CD4-positive, alpha-beta T cell (primary cell): ENCODE measurements at regions not wholly inside any gene's neighbourhood (a gene's known extent, or its start where the extent isn't known, plus 50 kb on each side); places are given as distances from the start of the nearest gene placed in this dataset.

Experiments
- ATAC-seq: fragments of 200-7000 bp; cut with Tn5 transposase; one replicate; pipeline ENCODE4 v1.10.0; 2022; ENCODE audit warnings: mild to moderate bottlenecking; ENCODE audit not compliant: poor library complexity
- CTCF ChIA-PET: fragments of 350-600 bp; sonication (Branson Sonifier 250); formaldehyde crosslinking; loops from one replicate; lab custom pipeline; 2021; ENCODE audit warnings: antibody characterized with exemption, inconsistent platforms; lab: Charles Lee
- POLR2A ChIA-PET: fragments of 350-600 bp; sonication (Branson Sonifier 250); formaldehyde crosslinking; loops from one replicate; lab custom pipeline; 2021; ENCODE audit warnings: antibody characterized with exemption, inconsistent platforms; lab: Charles Lee
- DNase-seq, 14 experiments: peaks; one replicate each; pipeline ENCODE4 v3.0.0-alpha.2; 2013 to 2020; ENCODE audit warnings: mixed read lengths in 2 of 14
- H3K27ac ChIP-seq, 2 donors: one replicate each; pipeline versions ENCODE4 v1.5.1 to v1.7.0; 2013; ENCODE audit warnings: low read length in 2 of 2, low read depth in 1 of 2, mild to moderate bottlenecking in 1 of 2
- H3K27me3 ChIP-seq, 2 experiments: 1 replicate in 1 of 2; 2 replicates in 1 of 2; pipeline versions ENCODE4 v1.6.1 to v1.7.0; 2013; ENCODE audit warnings: low read length in 2 of 2, control low read depth in 1 of 2, mild to moderate bottlenecking in 1 of 2, moderate library complexity in 1 of 2; ENCODE audit not compliant: insufficient read depth in 2 of 2, control insufficient read depth in 1 of 2
- H3K36me3 ChIP-seq: one replicate; pipeline ENCODE4 v1.6.1; 2013; ENCODE audit warnings: low read length, control low read depth; ENCODE audit not compliant: insufficient read depth
- H3K4me1 ChIP-seq: one replicate; pipeline ENCODE4 v1.6.1; 2013; ENCODE audit warnings: low read length, control low read depth; ENCODE audit not compliant: insufficient read depth
- H3K4me3 ChIP-seq: one replicate; pipeline ENCODE4 v1.5.1; 2013; ENCODE audit warnings: mild to moderate bottlenecking, low read length, moderate library complexity
- H3K9me3 ChIP-seq, 2 experiments: 1 replicate in 1 of 2; 2 replicates in 1 of 2; pipeline versions ENCODE4 v1.6.1 to v1.7.0; 2013; ENCODE audit warnings: low read length in 2 of 2, mild to moderate bottlenecking in 2 of 2, control low read depth in 1 of 2, moderate library complexity in 1 of 2; ENCODE audit not compliant: control insufficient read depth in 1 of 2, insufficient read depth in 1 of 2
- H3K27ac Mint-ChIP-seq: one replicate; pipeline ENCODE4 v1.8.0; 2020; ENCODE audit warnings: mixed read lengths
- H3K27me3 Mint-ChIP-seq: one replicate; pipeline ENCODE4 v1.8.0; 2021; ENCODE audit warnings: mixed read lengths
- H3K36me3 Mint-ChIP-seq: one replicate; pipeline ENCODE4 v1.8.0; 2021; ENCODE audit warnings: low read depth, mixed read lengths
- H3K4me1 Mint-ChIP-seq: one replicate; pipeline ENCODE4 v1.8.0; 2021; ENCODE audit warnings: low read depth, mixed read lengths
- H3K4me3 Mint-ChIP-seq: one replicate; pipeline ENCODE4 v1.8.0; 2020; ENCODE audit warnings: mild to moderate bottlenecking, mixed read lengths
- H3K9me3 Mint-ChIP-seq: one replicate; pipeline ENCODE4 v1.8.0; 2020; ENCODE audit warnings: mixed read lengths
- CTCF ChIP-seq: fragments of 200-600 bp; IDR thresholded peaks from one replicate; pipeline ENCODE4 v1.8.0; 2022; ENCODE audit warnings: antibody characterized with exemption, mild to moderate bottlenecking
- intact Hi-C, 2 experiments: fragments of 100-400 bp; cut with DNase I in 1 of 2; cut with micrococcal nuclease in 1 of 2; formaldehyde crosslinking; loops; one replicate each; pipeline versions ENCODE4 v1.15.1 to v1.9.0; 2023 to 2025; cut with DNase I, micrococcal nuclease

GRCh38 chr18:34550902-34551301 is 159.2 kb upstream of the DTNA start:
- H3K27me3 Mint-ChIP-seq = no peaks in the 10 kb centered on the region
- intact Hi-C loops = no loop called here
- POLR2A ChIA-PET = no interaction called here

GRCh38 chr18:34551824-34552223 is 158.3 kb upstream of the DTNA start:
- no peaks in the 10 kb centered on the region for H3K9me3 ChIP-seq
- ChIA-PET POLR2A (no interaction called here), CTCF (no interaction called here)
- H3K36me3 Mint-ChIP-seq = no peaks in the 10 kb centered on the region
- no peaks in the 10 kb centered on the region for H3K27me3 ChIP-seq
- H3K27me3 Mint-ChIP-seq = no peaks in the 10 kb centered on the region
- H3K4me3 ChIP-seq = no peak overlapping the region
- no peak overlapping the region for H3K4me3 Mint-ChIP-seq
- no peaks in the 10 kb centered on the region for H3K4me1 ChIP-seq
- H3K36me3 ChIP-seq = no peaks in the 10 kb centered on the region
- no peak overlapping the region for H3K27ac Mint-ChIP-seq
- H3K9me3 Mint-ChIP-seq = no peaks in the 10 kb centered on the region
- H3K27ac ChIP-seq = no peak overlapping the region
- no peaks in the 10 kb centered on the region for H3K4me1 Mint-ChIP-seq
- intact Hi-C loops = no loop called here
- DNase-seq (no peak), ATAC-seq (no peak)
- TF ChIP-seq CTCF = no peak

More at GRCh38 chr18:34550902-34551301, 159.2 kb upstream of the DTNA start:
- Histone ChIP-seq H3K27me3 (no peaks in the 10 kb centered on the region), H3K4me3 (no peak overlapping the region), H3K4me1 (no peaks in the 10 kb centered on the region), H3K9me3 (no peaks in the 10 kb centered on the region), H3K27ac (no peak overlapping the region), H3K36me3 (no peaks in the 10 kb centered on the region)
- no peaks in the 10 kb centered on the region for H3K9me3 Mint-ChIP-seq
- no peaks in the 10 kb centered on the region for H3K4me1 Mint-ChIP-seq
- no peak overlapping the region for H3K4me3 Mint-ChIP-seq
- CTCF ChIA-PET = no interaction called here
- no peak overlapping the region for H3K27ac Mint-ChIP-seq
- DNase-seq (no peak), ATAC-seq (no peak)
- H3K36me3 Mint-ChIP-seq = no peaks in the 10 kb centered on the region
- no peak for TF ChIP-seq CTCF

GRCh38 chr18:34562252-34562870 is 147.7 kb upstream of the DTNA start:
- no peak overlapping the region for H3K4me3 Mint-ChIP-seq

More at GRCh38 chr18:34562252-34562870, 147.7 kb upstream of the DTNA start:
- POLR2A ChIA-PET = no interaction called here
- no peak overlapping the region for H3K4me3 ChIP-seq
- H3K27ac ChIP-seq = no peak overlapping the region
- no peaks in the 10 kb centered on the region for H3K4me1 ChIP-seq
- H3K9me3 ChIP-seq = no peaks in the 10 kb centered on the region
- no peak for DNase-seq
- no peaks in the 10 kb centered on the region for H3K4me1 Mint-ChIP-seq
- intact Hi-C loops = no loop called here
- H3K36me3 Mint-ChIP-seq = no peaks in the 10 kb centered on the region
- no peak for ATAC-seq
- no peaks in the 10 kb centered on the region for H3K36me3 ChIP-seq
- CTCF ChIA-PET = no interaction called here
- no peak for TF ChIP-seq CTCF
- no peak overlapping the region for H3K27ac Mint-ChIP-seq
- no peaks in the 10 kb centered on the region for H3K27me3 Mint-ChIP-seq
- no peaks in the 10 kb centered on the region for H3K27me3 ChIP-seq
- peaks cover 4% of the 10 kb centered on the region for H3K9me3 Mint-ChIP-seq
